ENCODE measurements at regions not wholly inside any gene's neighbourhood (a gene's known extent, or its start where the extent isn't known, plus 50 kb on each side); places are given as distances from the start of the nearest gene placed in this dataset.

DNA sequence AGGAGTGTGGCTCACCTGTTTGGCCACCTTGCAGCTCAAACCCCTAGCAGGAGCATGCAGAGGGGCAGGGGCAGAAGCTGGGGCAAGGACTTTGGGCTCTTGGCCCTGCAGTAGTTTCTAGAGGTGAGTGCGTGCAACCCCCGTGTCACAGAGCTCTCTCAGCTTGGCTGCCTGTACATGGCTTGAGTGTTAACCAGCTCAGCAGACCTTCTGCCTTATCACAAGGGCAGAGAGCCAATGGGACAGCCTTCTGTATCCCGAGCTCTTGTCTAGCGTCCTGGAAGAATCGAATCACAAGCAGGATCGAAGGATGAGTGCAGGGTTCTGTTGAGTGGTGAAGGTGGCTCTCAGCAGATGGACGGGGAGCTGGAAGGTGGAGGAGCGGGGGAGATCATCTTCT, 120.3 kb upstream of the TMEM18 start:
- no peak for DNase-seq (ENCODE audit: low read depth)

DNA sequence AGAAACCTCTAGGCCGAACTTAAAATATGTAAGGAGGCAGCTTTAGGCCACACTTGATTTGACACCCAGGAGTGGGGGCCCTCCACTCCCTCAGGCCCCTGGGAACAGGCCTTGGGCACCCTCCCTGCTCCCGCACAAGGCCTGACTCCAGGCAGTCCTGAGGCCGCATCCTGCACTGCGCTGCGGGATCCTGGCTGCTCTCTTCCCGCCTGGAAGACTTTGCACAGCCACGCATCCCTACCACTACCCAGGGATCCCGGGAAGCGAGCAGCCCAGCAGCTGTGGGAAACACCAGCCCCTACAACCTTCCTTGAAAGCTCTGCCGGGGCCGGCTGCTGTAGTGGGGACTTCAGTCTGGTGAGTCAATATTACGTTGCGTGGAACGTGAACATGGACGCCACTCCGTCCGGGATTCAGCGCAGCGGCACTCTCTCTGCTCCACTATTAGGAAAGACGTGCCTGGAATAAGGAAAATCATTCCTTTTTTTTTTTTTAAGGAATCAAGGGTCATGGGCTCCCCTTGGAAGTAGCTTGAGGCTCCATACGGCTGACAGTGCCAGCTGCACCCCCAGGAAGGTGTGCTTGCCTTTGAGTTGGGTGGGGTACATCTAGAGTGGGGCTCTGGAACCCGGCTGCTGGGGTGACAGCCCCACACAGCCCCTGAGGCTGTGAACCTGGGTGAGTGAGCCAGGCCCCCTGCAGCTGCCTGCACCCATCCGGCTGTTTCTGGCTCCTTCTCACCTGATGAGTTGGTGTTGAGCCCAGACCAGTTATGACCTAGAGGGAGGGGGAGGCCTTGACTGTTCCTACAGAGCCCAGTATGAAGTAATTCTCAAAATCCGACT, 119.2 kb upstream of the TMEM18 start:
- TF ChIP-seq, protein P1, sequence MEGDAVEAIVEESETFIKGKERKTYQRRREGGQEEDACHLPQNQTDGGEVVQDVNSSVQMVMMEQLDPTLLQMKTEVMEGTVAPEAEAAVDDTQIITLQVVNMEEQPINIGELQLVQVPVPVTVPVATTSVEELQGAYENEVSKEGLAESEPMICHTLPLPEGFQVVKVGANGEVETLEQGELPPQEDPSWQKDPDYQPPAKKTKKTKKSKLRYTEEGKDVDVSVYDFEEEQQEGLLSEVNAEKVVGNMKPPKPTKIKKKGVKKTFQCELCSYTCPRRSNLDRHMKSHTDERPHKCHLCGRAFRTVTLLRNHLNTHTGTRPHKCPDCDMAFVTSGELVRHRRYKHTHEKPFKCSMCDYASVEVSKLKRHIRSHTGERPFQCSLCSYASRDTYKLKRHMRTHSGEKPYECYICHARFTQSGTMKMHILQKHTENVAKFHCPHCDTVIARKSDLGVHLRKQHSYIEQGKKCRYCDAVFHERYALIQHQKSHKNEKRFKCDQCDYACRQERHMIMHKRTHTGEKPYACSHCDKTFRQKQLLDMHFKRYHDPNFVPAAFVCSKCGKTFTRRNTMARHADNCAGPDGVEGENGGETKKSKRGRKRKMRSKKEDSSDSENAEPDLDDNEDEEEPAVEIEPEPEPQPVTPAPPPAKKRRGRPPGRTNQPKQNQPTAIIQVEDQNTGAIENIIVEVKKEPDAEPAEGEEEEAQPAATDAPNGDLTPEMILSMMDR (IDR thresholded peaks at IDR 0.05; ENCODE audit: low read length, missing control alignments): no peak
- no peak overlapping the region for H3K4me3 ChIP-seq (replicated peaks; ENCODE audit: low read depth, low read length)
- DNase-seq (ENCODE audit: low read depth): no peak

More for the DNA sequence above, 120.3 kb upstream of the TMEM18 start:
- TF ChIP-seq, protein P1 (IDR thresholded peaks at IDR 0.05; ENCODE audit: low read length, missing control alignments): no peak
- H3K4me3 ChIP-seq (replicated peaks; ENCODE audit: low read depth, low read length): no peak overlapping the region

- TF ChIP-seq, protein P1 (IDR thresholded peaks at IDR 0.05; ENCODE audit: low read length, missing control alignments): no peak
- H3K4me3 ChIP-seq (replicated peaks; ENCODE audit: low read depth, low read length): no peak overlapping the region
- no peak for DNase-seq (ENCODE audit: low read depth)
These were observed 118.4 kb upstream of the TMEM18 start for GRCh38 chr2:795531-796041.

- no peak overlapping the region for H3K4me3 ChIP-seq (replicated peaks; ENCODE audit: low read depth, low read length)
- TF ChIP-seq, protein P1 (IDR thresholded peaks at IDR 0.05; ENCODE audit: low read length, missing control alignments): no peak
These were observed 117.5 kb upstream of the TMEM18 start for GRCh38 chr2:794554-795241.

DNA sequence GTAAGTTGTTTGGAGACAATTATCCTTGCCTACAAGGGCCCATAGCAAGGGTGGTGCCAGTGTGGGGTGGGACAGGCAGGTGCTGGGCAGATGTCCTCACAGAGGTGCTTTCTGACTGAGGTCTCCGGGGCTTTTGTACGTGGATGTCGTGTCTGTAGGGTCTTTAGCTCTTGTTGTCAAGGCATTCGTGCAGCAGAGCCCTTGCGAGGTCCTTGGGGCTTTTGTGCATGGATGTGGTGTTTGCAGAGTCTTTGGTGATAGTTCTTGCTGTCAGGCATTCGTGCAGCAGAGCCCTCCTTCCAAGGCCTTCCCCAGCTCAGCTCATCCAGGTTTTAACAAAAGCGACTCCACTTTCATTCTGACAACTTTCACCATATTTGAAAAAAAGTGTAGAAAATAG, 116.0 kb upstream of the TMEM18 start:
- no peak overlapping the region for H3K4me3 ChIP-seq (replicated peaks; ENCODE audit: low read depth, low read length)
- no peak for DNase-seq (ENCODE audit: low read depth)
- TF ChIP-seq, protein P1 (IDR thresholded peaks at IDR 0.05; ENCODE audit: low read length, missing control alignments): no peak

More at GRCh38 chr2:794554-795241, 117.5 kb upstream of the TMEM18 start:
- DNase-seq (ENCODE audit: low read depth): no peak

GRCh38 chr2:792687-793086, 115.5 kb upstream of the TMEM18 start:
- no peak for DNase-seq (ENCODE audit: low read depth)
- TF ChIP-seq, protein P1 (IDR thresholded peaks at IDR 0.05; ENCODE audit: low read length, missing control alignments): no peak
- no peak overlapping the region for H3K4me3 ChIP-seq (replicated peaks; ENCODE audit: low read depth, low read length)
